ENCODE measurements at regions not wholly inside any gene's neighbourhood (a gene's known extent, or its start where the extent isn't known, plus 50 kb on each side); places are given as distances from the start of the nearest gene placed in this dataset.

DNA sequence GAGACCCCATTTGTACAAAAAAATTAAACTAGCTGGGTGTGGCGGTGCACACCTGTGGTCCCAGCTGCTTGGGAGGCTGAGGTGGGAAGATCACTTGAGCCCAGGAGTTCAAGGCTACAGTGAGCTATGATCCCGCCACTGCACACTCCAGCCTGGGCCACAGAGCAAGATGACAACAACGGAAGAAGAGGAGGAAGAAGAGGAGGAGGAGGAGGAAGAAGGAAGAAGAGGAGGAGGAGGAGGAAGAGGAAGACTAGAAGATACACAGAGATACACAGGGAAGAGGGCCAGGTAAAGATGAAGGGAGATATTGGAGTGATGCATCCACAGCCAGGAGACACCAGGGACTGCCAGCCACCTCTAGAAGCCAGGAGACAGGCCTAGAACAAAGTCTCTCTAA, 75.7 kb upstream of the PTER start:
- no peaks in the 10 kb centered on the region for H3K79me1 ChIP-seq (ENCODE audit: low read depth in 1 of 2, low read length in 2 of 2)
- ChIA-PET POLR2A (ENCODE audit: unreplicated experiment) (no interaction called here), CTCF (no interaction called here)
- H2AK5ac ChIP-seq (ENCODE audit: low read depth, low read length) = no peak overlapping the region
- H3K9ac ChIP-seq (ENCODE audit: low read depth, low read length) = no peak overlapping the region
- no peak for TF ChIP-seq CEBPB (IDR thresholded peaks at IDR 0.05; ENCODE audit: low read depth, low read length)
- no peak for TF ChIP-seq CHD1 (IDR thresholded peaks at IDR 0.05; ENCODE audit: low read depth, low read length)
- no peak for TF ChIP-seq USF2 (IDR thresholded peaks at IDR 0.05; ENCODE audit: low read depth, low read length)
- TF ChIP-seq RCOR1 (IDR thresholded peaks at IDR 0.05; ENCODE audit: insufficient replicate concordance, low read length) = no peak
- no peak for TF ChIP-seq MXI1 (IDR thresholded peaks at IDR 0.05; ENCODE audit: borderline replicate concordance, low read depth, low read length)
- TF ChIP-seq POLR2A (IDR thresholded peaks at IDR 0.05; ENCODE audit: low read depth, low read length) = no peak
- TF ChIP-seq CTCF (conservative IDR thresholded peaks at IDR 0.05; ENCODE audit: low read depth, low read length) = no peak
- TF ChIP-seq SMC3 (IDR thresholded peaks at IDR 0.05; ENCODE audit: low read depth, low read length) = no peak
- no peak for TF ChIP-seq FOS (IDR thresholded peaks at IDR 0.05; ENCODE audit: low read depth, low read length)
- no peak for TF ChIP-seq NFE2L2 (IDR thresholded peaks at IDR 0.05; ENCODE audit: low read depth, low read length)
- no peak for TF ChIP-seq MAFK (IDR thresholded peaks at IDR 0.05; ENCODE audit: low read depth, low read length)
- no peak for TF ChIP-seq MAZ (IDR thresholded peaks at IDR 0.05; ENCODE audit: borderline replicate concordance, low read depth, low read length)
- TF ChIP-seq RAD21 (IDR thresholded peaks at IDR 0.05; ENCODE audit: low read length) = no peak
- no peak for TF ChIP-seq RFX5 (IDR thresholded peaks at IDR 0.05; ENCODE audit: low read depth, low read length)
- no peak overlapping the region for H3K56ac ChIP-seq (ENCODE audit: extremely low read depth, insufficient read depth, low read length)
- no peaks in the 10 kb centered on the region for H3K36me3 ChIP-seq (ENCODE audit: control insufficient read depth, insufficient read depth, low read length)
- no peaks in the 10 kb centered on the region for H3K4me1 ChIP-seq (ENCODE audit: control insufficient read depth, insufficient read depth, low read length)
- H2AK9ac ChIP-seq (replicated peaks; ENCODE audit: low read depth, low read length, poor library complexity) = no peak overlapping the region
- H2BK120ac ChIP-seq (ENCODE audit: low read depth, low read length) = no peak overlapping the region
- H2AFZ ChIP-seq (replicated peaks; ENCODE audit: low read length, poor library complexity) = no peak overlapping the region
- H4K8ac ChIP-seq (ENCODE audit: low read depth in 2 of 2, low read length in 2 of 2) = no peak overlapping the region
- H3K4me3 ChIP-seq (ENCODE audit: insufficient read depth, low read depth, low read length) = no peak overlapping the region
- WGBS, 2 experiments (ENCODE audit: extremely low coverage in 2 of 2, insufficient read length in 1 of 2) = 29% methylated on average over 1 of the region's 3 CpGs; no CpG with 5 or more reads in 1 of the 2 experiments
- no peaks in the 10 kb centered on the region for H3K9me1 ChIP-seq (ENCODE audit: insufficient read depth, low read length)
- in situ Hi-C loops (cut with MboI; ENCODE audit: low sequenced_read_pairs) = no loop called here
- dilution Hi-C loops (cut with HindIII; ENCODE audit: low sequenced_read_pairs, unreplicated experiment) = no loop called here
- no peak overlapping the region for H3K27ac ChIP-seq (ENCODE audit: insufficient read depth, low read length)
- ATAC-seq (ENCODE audit: low read depth) (no peak), DNase-seq (no peak)
- peaks cover 5% of the 10 kb centered on the region; the same call in 1 of the 2 replicates for H3K9me3 ChIP-seq (ENCODE audit: control insufficient read depth, insufficient read depth, low read length)
- no peak overlapping the region for H4K91ac ChIP-seq (ENCODE audit: insufficient read depth, low read depth, low read length)
- no peak overlapping the region for H3K23ac ChIP-seq (ENCODE audit: low read depth, low read length)
- H3K4ac ChIP-seq (ENCODE audit: low read depth, low read length) = no peak overlapping the region
- BruUV-seq (replicated peaks) = no TSS peak
- H2BK15ac ChIP-seq (ENCODE audit: low read depth, low read length) = no peak overlapping the region
- no peaks in the 10 kb centered on the region for H3K27me3 ChIP-seq (ENCODE audit: control insufficient read depth, insufficient read depth, low read length)
- no peaks in the 10 kb centered on the region for H4K20me1 ChIP-seq (ENCODE audit: insufficient read depth, low read length)
- H4K5ac ChIP-seq (ENCODE audit: low read depth, low read length) = no peak overlapping the region
- intact Hi-C loops (cut with micrococcal nuclease) = no loop called here
- H3K14ac ChIP-seq (replicated peaks; ENCODE audit: low read depth, low read length) = no peak overlapping the region
- no peak overlapping the region for H2BK5ac ChIP-seq (ENCODE audit: low read depth, low read length, poor library complexity, severe bottlenecking)
- H3K18ac ChIP-seq (ENCODE audit: low read depth, low read length) = no peak overlapping the region
- H2BK20ac ChIP-seq (ENCODE audit: low read depth, low read length) = no peak overlapping the region
- H3K4me2 ChIP-seq (ENCODE audit: low read depth, low read length) = no peak overlapping the region

Measured in IMR-90 (cell line).